ENCODE measurements at regions not wholly inside any gene's neighbourhood (a gene's known extent, or its start where the extent isn't known, plus 50 kb on each side); places are given as distances from the start of the nearest gene placed in this dataset.

GRCh38 chr1:234765181-234765580, 155.2 kb upstream of the IRF2BP2 start:
- TF ChIP-seq ZFP1 (CRISPR knock-in tag; IDR thresholded peaks at IDR 0.05) = no peak
- no peak for TF ChIP-seq EP300 (IDR thresholded peaks at IDR 0.05; ENCODE audit: low read length)
- TF ChIP-seq NKRF (IDR thresholded peaks at IDR 0.05; ENCODE audit: borderline replicate concordance) = no peak
- TF ChIP-seq SP1 (CRISPR knock-in tag; IDR thresholded peaks at IDR 0.05) = no peak
- TF ChIP-seq SMC3 (conservative IDR thresholded peaks at IDR 0.05; ENCODE audit: insufficient read depth, low read depth, low read length) = no peak
- TF ChIP-seq EZH2 (IDR thresholded peaks at IDR 0.05; ENCODE audit: borderline replicate concordance, low read depth, low read length) = no peak
- TF ChIP-seq, protein P1, sequence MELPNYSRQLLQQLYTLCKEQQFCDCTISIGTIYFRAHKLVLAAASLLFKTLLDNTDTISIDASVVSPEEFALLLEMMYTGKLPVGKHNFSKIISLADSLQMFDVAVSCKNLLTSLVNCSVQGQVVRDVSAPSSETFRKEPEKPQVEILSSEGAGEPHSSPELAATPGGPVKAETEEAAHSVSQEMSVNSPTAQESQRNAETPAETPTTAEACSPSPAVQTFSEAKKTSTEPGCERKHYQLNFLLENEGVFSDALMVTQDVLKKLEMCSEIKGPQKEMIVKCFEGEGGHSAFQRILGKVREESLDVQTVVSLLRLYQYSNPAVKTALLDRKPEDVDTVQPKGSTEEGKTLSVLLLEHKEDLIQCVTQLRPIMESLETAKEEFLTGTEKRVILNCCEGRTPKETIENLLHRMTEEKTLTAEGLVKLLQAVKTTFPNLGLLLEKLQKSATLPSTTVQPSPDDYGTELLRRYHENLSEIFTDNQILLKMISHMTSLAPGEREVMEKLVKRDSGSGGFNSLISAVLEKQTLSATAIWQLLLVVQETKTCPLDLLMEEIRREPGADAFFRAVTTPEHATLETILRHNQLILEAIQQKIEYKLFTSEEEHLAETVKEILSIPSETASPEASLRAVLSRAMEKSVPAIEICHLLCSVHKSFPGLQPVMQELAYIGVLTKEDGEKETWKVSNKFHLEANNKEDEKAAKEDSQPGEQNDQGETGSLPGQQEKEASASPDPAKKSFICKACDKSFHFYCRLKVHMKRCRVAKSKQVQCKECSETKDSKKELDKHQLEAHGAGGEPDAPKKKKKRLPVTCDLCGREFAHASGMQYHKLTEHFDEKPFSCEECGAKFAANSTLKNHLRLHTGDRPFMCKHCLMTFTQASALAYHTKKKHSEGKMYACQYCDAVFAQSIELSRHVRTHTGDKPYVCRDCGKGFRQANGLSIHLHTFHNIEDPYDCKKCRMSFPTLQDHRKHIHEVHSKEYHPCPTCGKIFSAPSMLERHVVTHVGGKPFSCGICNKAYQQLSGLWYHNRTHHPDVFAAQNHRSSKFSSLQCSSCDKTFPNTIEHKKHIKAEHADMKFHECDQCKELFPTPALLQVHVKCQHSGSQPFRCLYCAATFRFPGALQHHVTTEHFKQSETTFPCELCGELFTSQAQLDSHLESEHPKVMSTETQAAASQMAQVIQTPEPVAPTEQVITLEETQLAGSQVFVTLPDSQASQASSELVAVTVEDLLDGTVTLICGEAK (IDR thresholded peaks at IDR 0.05) = no peak
- TF ChIP-seq, protein P1 (CRISPR knock-in tag; IDR thresholded peaks at IDR 0.05) = no peak

Measured in K562 (cell line).